IMR-90 (cell line): ENCODE measurements at regions not wholly inside any gene's neighbourhood (a gene's known extent, or its start where the extent isn't known, plus 50 kb on each side); places are given as distances from the start of the nearest gene placed in this dataset.

Source experiments
- CTCF ChIP-seq: conservative IDR thresholded peaks from 2 replicates; pipeline ENCODE4 v1.5.1; 2012; ENCODE audit warnings: mild to moderate bottlenecking, low read depth, low read length, improper control_type of control experiment
- ELK1 ChIP-seq: fragments of 150-350 bp; IDR thresholded peaks from 2 replicates; pipeline ENCODE4 v1.6.1; 2016; ENCODE audit warnings: low read depth, mild to moderate bottlenecking, low read length, moderate library complexity, borderline replicate concordance
- MAFK ChIP-seq: IDR thresholded peaks from 2 replicates; pipeline ENCODE4 v1.6.1; 2012; ENCODE audit warnings: low read depth, low read length, improper control_type of control experiment
- POLR2A ChIP-seq: IDR thresholded peaks from 2 replicates; pipeline ENCODE4 v1.6.1; 2012; ENCODE audit warnings: mild to moderate bottlenecking, low read depth, low read length
- RAD21 ChIP-seq: IDR thresholded peaks from 2 replicates; pipeline ENCODE4 v1.6.1; 2012; ENCODE audit warnings: low read length, improper control_type of control experiment

GRCh38 chr2:129722306-129723019 is 257.0 kb upstream of the RAB6C start:
- TF ChIP-seq POLR2A (no peak), CTCF (no peak), ELK1 (no peak), MAFK (no peak), RAD21 (no peak)
